CD4-positive, alpha-beta T cell treated with Interleukin-1 beta for 1 hour (primary cell): ENCODE measurements at regions not wholly inside any gene's neighbourhood (a gene's known extent, or its start where the extent isn't known, plus 50 kb on each side); places are given as distances from the start of the nearest gene placed in this dataset.
"Not testable (repeated sequence)": the region's sequence is repeated elsewhere in the genome, so short reads cannot be mapped to it uniquely, and the experiment has no call there.

Experiments
- DNase-seq, 2 donors: peaks; one replicate each; pipeline ENCODE4 v3.0.0-alpha.2; 2020 to 2022

GRCh38 chr1:228796945-228797344 is 61.7 kb downstream of the RHOU start:
- DNase-seq = not testable (repeated sequence)

GRCh38 chr1:228798035-228798434 is 62.8 kb downstream of the RHOU start:
- DNase-seq = no peak

GRCh38 chr1:228798548-228798947 is 63.3 kb downstream of the RHOU start:
- no peak for DNase-seq

GRCh38 chr1:228799924-228800323 is 64.6 kb downstream of the RHOU start:
- no peak for DNase-seq

GRCh38 chr1:228801068-228801467 is 65.8 kb downstream of the RHOU start:
- DNase-seq = no peak

- DNase-seq = no peak
These were observed 67.3 kb downstream of the RHOU start for GRCh38 chr1:228802386-228803220.

- DNase-seq = no peak
These were observed 68.1 kb downstream of the RHOU start for GRCh38 chr1:228803421-228803820.

GRCh38 chr1:228804173-228804572 is 68.9 kb downstream of the RHOU start:
- DNase-seq = no peak

- DNase-seq = no peak
These were observed 69.5 kb downstream of the RHOU start for GRCh38 chr1:228804640-228805413.

- DNase-seq = no peak
These were observed 72.8 kb downstream of the RHOU start for GRCh38 chr1:228807904-228808605.

GRCh38 chr1:228809621-228810394 is 74.5 kb downstream of the RHOU start:
- DNase-seq = peak in 1 of 2 donors; percentile 8

- no peak for DNase-seq
These were observed 75.1 kb downstream of the RHOU start for GRCh38 chr1:228810395-228810758.

- DNase-seq = no peak
These were observed 75.8 kb downstream of the RHOU start for GRCh38 chr1:228810878-228811711.

GRCh38 chr1:228811712-228812305 is 76.5 kb downstream of the RHOU start:
- no peak for DNase-seq

GRCh38 chr1:228812961-228813360 is 77.7 kb downstream of the RHOU start:
- no peak for DNase-seq

GRCh38 chr1:228814176-228814575 is 78.9 kb downstream of the RHOU start:
- DNase-seq = no peak

- DNase-seq = no peak
These were observed 83.0 kb downstream of the RHOU start for GRCh38 chr1:228818296-228818695.

GRCh38 chr1:228818928-228819630 is 83.8 kb downstream of the RHOU start:
- DNase-seq = no peak

- DNase-seq = no peak
These were observed 86.0 kb downstream of the RHOU start for GRCh38 chr1:228821252-228821651.

- no peak for DNase-seq
These were observed 87.9 kb downstream of the RHOU start for GRCh38 chr1:228823200-228823599.

- no peak for DNase-seq
These were observed 89.1 kb downstream of the RHOU start for GRCh38 chr1:228824366-228824765.
